ENCODE measurements at regions not wholly inside any gene's neighbourhood (a gene's known extent, or its start where the extent isn't known, plus 50 kb on each side); places are given as distances from the start of the nearest gene placed in this dataset.

DNA sequence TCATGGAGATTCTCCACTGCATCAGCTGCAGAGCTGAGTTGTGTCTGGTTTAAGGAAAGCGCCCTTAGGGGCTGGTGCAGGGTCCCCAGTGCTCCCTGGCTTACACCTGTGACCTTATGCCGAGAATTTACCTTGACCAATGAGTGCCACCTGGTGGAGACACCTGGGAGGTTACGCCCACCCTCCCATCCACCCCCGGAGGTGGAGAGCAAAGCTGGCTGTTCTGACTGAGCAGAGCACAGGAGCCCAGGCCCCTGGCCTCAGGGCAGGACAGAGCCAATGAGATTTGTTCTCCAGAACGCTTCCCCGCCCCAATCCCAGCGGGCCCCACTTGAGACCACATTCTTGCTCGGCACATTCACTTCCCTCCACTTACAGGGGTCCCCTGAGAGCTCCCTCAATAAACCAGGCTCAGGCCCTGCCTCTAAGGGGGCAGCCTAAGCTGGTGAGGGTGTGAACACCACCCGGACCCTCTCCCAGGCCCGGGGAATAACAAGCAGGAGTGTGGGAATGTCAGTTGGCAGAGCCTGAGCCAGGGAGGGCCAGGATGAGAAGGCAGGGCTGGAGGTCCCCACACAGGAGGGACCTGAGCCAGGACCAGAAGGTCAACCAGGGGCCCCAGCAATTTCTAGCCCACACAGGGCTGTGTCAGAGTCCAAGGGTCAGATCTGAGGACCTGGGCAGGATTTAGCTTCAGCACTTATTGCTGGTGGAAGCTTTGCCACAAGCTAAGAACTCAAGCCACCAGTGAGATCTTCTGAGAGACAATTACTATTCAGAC is 117.1 kb downstream of the TPRA1 start:
- Mint-ChIP-seq H3K27me3 (ENCODE audit: low read depth in 3 of 3) (peaks cover 7 to 15% (median 13%) of the 10 kb centered on the region in 3 donors), H3K27ac (no peak overlapping the region), H3K9me3 (peaks cover 0 to 5% (median 1%) of the 10 kb centered on the region in 7 donors), H3K36me3 (no peaks in the 10 kb centered on the region), H3K4me1 (no peaks in the 10 kb centered on the region), H3K4me3 (no peak overlapping the region)
- intact Hi-C loops (cut with micrococcal nuclease) = no loop called here
- DNase-seq = no peak
- H3K9ac ChIP-seq (ENCODE audit: insufficient read depth, low read length, poor library complexity, severe bottlenecking) = no peak overlapping the region
- H4K20me1 ChIP-seq (ENCODE audit: insufficient read depth, low read length) = no peaks in the 10 kb centered on the region
- TF ChIP-seq, protein P1, sequence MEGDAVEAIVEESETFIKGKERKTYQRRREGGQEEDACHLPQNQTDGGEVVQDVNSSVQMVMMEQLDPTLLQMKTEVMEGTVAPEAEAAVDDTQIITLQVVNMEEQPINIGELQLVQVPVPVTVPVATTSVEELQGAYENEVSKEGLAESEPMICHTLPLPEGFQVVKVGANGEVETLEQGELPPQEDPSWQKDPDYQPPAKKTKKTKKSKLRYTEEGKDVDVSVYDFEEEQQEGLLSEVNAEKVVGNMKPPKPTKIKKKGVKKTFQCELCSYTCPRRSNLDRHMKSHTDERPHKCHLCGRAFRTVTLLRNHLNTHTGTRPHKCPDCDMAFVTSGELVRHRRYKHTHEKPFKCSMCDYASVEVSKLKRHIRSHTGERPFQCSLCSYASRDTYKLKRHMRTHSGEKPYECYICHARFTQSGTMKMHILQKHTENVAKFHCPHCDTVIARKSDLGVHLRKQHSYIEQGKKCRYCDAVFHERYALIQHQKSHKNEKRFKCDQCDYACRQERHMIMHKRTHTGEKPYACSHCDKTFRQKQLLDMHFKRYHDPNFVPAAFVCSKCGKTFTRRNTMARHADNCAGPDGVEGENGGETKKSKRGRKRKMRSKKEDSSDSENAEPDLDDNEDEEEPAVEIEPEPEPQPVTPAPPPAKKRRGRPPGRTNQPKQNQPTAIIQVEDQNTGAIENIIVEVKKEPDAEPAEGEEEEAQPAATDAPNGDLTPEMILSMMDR (IDR thresholded peaks at IDR 0.05) = peak; percentile 11
- no peaks in the 10 kb centered on the region for H3K79me2 ChIP-seq (ENCODE audit: insufficient read depth, low read length)
- no peak overlapping the region for H3K4me3 ChIP-seq (replicated peaks in 1 of 3; ENCODE audit: low read depth in 2 of 3, low read length in 3 of 3)
- no peaks in the 10 kb centered on the region for H3K9me3 ChIP-seq (replicated peaks in 1 of 2; ENCODE audit: control insufficient read depth in 1 of 2, insufficient read depth in 1 of 2, low read length in 2 of 2)
- WGBS (ENCODE audit: insufficient coverage) = 81% methylated on average over 8 of the region's 10 CpGs
- H3K36me3 ChIP-seq (replicated peaks in 1 of 2; ENCODE audit: control insufficient read depth in 1 of 2, insufficient read depth in 2 of 2, low read length in 2 of 2) = no peaks in the 10 kb centered on the region
- no peak overlapping the region for H3K4me2 ChIP-seq (replicated peaks; ENCODE audit: extremely low read depth, low read length, poor library complexity, severe bottlenecking)
- no peaks in the 10 kb centered on the region for H3K4me1 ChIP-seq (ENCODE audit: control insufficient read depth in 1 of 2, insufficient read depth in 2 of 2, low read length in 2 of 2)
- H3K27me3 ChIP-seq (ENCODE audit: control insufficient read depth in 2 of 2, insufficient read depth in 2 of 2, low read length in 2 of 2) = no peaks in the 10 kb centered on the region
- H3K27ac ChIP-seq (ENCODE audit: low read depth in 1 of 2, low read length in 2 of 2) = no peak overlapping the region
- H2AFZ ChIP-seq (ENCODE audit: insufficient read depth, low read depth, low read length, poor library complexity, severe bottlenecking) = no peak overlapping the region

DNA sequence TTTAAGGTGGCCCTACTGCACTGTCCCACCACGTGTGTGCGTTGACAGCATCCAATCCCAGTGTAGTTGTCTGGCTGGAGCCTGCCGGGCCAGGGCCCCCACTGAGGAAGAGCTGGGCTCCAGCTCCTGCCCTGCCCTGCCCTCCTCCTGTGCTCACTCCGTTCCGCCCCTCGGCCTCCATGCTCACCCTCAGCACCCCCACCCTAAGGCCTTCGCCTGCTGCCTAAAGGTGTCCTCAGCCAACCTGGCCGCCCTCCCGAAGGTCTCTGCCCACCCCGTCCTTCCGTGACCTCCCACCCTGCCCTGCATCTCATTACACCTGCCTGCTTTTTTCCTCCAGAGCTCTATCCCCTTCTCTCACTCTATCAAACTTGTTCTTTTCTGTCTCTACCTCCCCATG is 118.0 kb downstream of the TPRA1 start:
- Histone ChIP-seq H3K9me3 (replicated peaks in 1 of 2; ENCODE audit: control insufficient read depth in 1 of 2, insufficient read depth in 1 of 2, low read length in 2 of 2) (no peaks in the 10 kb centered on the region), H3K36me3 (replicated peaks in 1 of 2; ENCODE audit: control insufficient read depth in 1 of 2, insufficient read depth in 2 of 2, low read length in 2 of 2) (no peaks in the 10 kb centered on the region), H3K27ac (ENCODE audit: low read depth in 1 of 2, low read length in 2 of 2) (no peak overlapping the region), H4K20me1 (ENCODE audit: insufficient read depth, low read length) (no peaks in the 10 kb centered on the region), H3K27me3 (ENCODE audit: control insufficient read depth in 2 of 2, insufficient read depth in 2 of 2, low read length in 2 of 2) (no peaks in the 10 kb centered on the region), H3K79me2 (ENCODE audit: insufficient read depth, low read length) (no peaks in the 10 kb centered on the region), H3K4me1 (ENCODE audit: control insufficient read depth in 1 of 2, insufficient read depth in 2 of 2, low read length in 2 of 2) (no peaks in the 10 kb centered on the region), H3K4me3 (replicated peaks in 1 of 3; ENCODE audit: low read depth in 2 of 3, low read length in 3 of 3) (no peak overlapping the region), H2AFZ (ENCODE audit: insufficient read depth, low read depth, low read length, poor library complexity, severe bottlenecking) (no peak overlapping the region), H3K4me2 (replicated peaks; ENCODE audit: extremely low read depth, low read length, poor library complexity, severe bottlenecking) (no peak overlapping the region), H3K9ac (ENCODE audit: insufficient read depth, low read length, poor library complexity, severe bottlenecking) (no peak overlapping the region)
- no peak overlapping the region for H3K4me3 Mint-ChIP-seq
- TF ChIP-seq, protein P1 (IDR thresholded peaks at IDR 0.05) = no peak
- H3K36me3 Mint-ChIP-seq = no peaks in the 10 kb centered on the region
- DNase-seq = no peak
- peaks cover 0 to 8% (median 5%) of the 10 kb centered on the region in 7 donors for H3K9me3 Mint-ChIP-seq
- H3K27ac Mint-ChIP-seq = peak overlapping the region in 1 of 7 donors; percentile 66
- 79% methylated on average over 11 of the region's 11 CpGs for WGBS (ENCODE audit: insufficient coverage)
- intact Hi-C loops (cut with micrococcal nuclease) = no loop called here
- H3K27me3 Mint-ChIP-seq (ENCODE audit: low read depth in 3 of 3) = peaks cover 5 to 17% (median 12%) of the 10 kb centered on the region in 3 donors
- H3K4me1 Mint-ChIP-seq = no peaks in the 10 kb centered on the region
